ENCODE measurements at regions not wholly inside any gene's neighbourhood (a gene's known extent, or its start where the extent isn't known, plus 50 kb on each side); places are given as distances from the start of the nearest gene placed in this dataset.

DNA sequence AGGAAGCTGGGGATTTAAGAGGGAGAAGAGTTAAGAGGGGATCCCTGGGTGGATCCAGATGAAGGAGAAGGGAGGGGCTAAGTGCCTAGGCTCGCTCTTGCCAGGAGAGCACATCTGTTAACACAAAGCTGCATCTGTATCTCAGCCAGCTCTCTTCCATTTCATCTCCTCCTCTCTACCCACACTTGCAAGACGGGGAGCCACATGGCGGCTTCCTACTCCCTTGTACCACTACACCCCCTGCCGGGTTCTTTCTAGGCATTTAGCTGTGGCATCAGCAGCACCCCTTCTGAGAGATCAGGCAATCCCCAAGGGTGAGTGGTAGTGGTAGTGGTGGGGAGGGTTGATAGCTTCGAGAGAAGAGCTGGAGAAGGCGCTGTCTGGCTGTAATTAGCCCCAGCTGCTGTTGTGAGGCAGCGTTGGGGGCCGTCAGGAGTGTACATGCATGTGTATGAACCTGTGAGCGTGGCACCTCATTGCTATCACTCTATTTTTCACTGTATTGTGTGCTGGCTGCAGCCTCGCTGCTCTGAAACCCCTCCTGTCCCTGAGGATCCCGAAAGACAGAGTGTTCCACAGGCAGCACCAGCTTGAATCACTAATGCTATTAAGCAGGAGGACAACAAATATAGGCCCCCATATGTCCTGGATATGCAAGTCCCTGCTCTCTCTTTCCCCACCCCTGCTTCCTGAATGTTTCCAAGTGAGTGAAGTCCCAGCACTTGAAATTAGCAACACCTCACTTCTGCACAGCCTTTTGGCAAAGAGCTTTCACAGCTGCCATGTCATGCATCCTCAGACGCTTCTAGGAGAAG lies 73.7 kb downstream of the RTL9 start:
- H3K27ac ChIP-seq (replicated peaks): no peak overlapping the region
- peaks cover 3% of the 10 kb centered on the region for H3K27me3 ChIP-seq (ENCODE audit: insufficient read depth, poor library complexity, severe bottlenecking)
- no peak overlapping the region for H3K4me3 ChIP-seq (replicated peaks; ENCODE audit: insufficient read depth, low read length)
- TF ChIP-seq, protein P1, sequence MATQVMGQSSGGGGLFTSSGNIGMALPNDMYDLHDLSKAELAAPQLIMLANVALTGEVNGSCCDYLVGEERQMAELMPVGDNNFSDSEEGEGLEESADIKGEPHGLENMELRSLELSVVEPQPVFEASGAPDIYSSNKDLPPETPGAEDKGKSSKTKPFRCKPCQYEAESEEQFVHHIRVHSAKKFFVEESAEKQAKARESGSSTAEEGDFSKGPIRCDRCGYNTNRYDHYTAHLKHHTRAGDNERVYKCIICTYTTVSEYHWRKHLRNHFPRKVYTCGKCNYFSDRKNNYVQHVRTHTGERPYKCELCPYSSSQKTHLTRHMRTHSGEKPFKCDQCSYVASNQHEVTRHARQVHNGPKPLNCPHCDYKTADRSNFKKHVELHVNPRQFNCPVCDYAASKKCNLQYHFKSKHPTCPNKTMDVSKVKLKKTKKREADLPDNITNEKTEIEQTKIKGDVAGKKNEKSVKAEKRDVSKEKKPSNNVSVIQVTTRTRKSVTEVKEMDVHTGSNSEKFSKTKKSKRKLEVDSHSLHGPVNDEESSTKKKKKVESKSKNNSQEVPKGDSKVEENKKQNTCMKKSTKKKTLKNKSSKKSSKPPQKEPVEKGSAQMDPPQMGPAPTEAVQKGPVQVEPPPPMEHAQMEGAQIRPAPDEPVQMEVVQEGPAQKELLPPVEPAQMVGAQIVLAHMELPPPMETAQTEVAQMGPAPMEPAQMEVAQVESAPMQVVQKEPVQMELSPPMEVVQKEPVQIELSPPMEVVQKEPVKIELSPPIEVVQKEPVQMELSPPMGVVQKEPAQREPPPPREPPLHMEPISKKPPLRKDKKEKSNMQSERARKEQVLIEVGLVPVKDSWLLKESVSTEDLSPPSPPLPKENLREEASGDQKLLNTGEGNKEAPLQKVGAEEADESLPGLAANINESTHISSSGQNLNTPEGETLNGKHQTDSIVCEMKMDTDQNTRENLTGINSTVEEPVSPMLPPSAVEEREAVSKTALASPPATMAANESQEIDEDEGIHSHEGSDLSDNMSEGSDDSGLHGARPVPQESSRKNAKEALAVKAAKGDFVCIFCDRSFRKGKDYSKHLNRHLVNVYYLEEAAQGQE (IDR thresholded peaks at IDR 0.05; ENCODE audit: insufficient replicate concordance, low read depth): no peak
- TF ChIP-seq, protein P2, sequence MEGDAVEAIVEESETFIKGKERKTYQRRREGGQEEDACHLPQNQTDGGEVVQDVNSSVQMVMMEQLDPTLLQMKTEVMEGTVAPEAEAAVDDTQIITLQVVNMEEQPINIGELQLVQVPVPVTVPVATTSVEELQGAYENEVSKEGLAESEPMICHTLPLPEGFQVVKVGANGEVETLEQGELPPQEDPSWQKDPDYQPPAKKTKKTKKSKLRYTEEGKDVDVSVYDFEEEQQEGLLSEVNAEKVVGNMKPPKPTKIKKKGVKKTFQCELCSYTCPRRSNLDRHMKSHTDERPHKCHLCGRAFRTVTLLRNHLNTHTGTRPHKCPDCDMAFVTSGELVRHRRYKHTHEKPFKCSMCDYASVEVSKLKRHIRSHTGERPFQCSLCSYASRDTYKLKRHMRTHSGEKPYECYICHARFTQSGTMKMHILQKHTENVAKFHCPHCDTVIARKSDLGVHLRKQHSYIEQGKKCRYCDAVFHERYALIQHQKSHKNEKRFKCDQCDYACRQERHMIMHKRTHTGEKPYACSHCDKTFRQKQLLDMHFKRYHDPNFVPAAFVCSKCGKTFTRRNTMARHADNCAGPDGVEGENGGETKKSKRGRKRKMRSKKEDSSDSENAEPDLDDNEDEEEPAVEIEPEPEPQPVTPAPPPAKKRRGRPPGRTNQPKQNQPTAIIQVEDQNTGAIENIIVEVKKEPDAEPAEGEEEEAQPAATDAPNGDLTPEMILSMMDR (IDR thresholded peaks at IDR 0.05; ENCODE audit: insufficient read depth, low read length): no peak
- TF ChIP-seq SPI1 (IDR thresholded peaks at IDR 0.05; ENCODE audit: borderline replicate concordance, low read depth) (no peak), POLR2AphosphoS5 (IDR thresholded peaks at IDR 0.05; ENCODE audit: low read depth) (no peak), GABPA (IDR thresholded peaks at IDR 0.05; ENCODE audit: low read depth) (no peak)
- no peak for DNase-seq (ENCODE audit: low read depth in 1 of 2, low spot score in 1 of 2)

DNA sequence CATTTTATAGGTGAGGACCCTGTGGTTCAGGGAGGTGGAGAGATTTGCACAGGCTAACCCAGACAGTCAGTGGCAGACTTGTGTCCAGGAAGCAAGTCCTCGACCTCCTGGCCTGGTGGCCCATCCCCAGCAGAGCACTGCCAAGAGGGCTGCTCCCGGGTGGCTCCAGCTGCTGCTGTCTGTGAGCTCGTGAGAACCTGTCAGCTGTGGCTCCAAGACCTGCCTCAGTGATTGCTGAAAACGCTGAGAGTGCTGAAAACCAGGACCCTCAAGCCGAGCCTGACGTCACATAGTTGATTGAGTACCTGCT lies 74.2 kb downstream of the RTL9 start:
- TF ChIP-seq, protein P1 (IDR thresholded peaks at IDR 0.05; ENCODE audit: insufficient replicate concordance, low read depth): no peak
- TF ChIP-seq POLR2AphosphoS5 (IDR thresholded peaks at IDR 0.05; ENCODE audit: low read depth) (no peak), SPI1 (IDR thresholded peaks at IDR 0.05; ENCODE audit: borderline replicate concordance, low read depth) (no peak), GABPA (IDR thresholded peaks at IDR 0.05; ENCODE audit: low read depth) (no peak)
- TF ChIP-seq, protein P2 (IDR thresholded peaks at IDR 0.05; ENCODE audit: insufficient read depth, low read length): no peak
- Histone ChIP-seq H3K4me3 (replicated peaks; ENCODE audit: insufficient read depth, low read length) (no peak overlapping the region), H3K27ac (replicated peaks) (no peak overlapping the region), H3K27me3 (ENCODE audit: insufficient read depth, poor library complexity, severe bottlenecking) (peaks cover 3% of the 10 kb centered on the region)
- DNase-seq (ENCODE audit: low read depth in 1 of 2, low spot score in 1 of 2): no peak

DNA sequence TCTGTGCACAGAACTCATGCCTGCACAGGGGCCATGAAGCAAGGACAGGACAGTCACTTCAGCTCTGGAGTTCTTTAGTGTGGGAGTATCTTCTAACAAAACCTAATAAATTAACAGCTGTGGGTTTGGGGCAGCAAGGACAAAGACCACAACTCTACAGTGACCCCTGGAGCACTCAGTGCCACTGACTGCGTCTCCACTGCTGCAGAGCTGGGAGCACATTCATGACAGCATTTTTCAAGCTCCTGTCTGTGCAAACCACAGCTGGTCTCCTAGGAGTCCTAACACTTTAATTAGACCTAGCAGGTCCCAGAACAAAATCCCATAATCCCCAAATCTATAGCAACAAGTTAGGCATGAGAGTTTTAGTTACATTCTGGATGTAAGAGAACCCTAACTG lies 76.5 kb downstream of the RTL9 start:
- TF ChIP-seq, protein P1 (IDR thresholded peaks at IDR 0.05; ENCODE audit: insufficient replicate concordance, low read depth): no peak
- TF ChIP-seq POLR2AphosphoS5 (IDR thresholded peaks at IDR 0.05; ENCODE audit: low read depth): no peak
- TF ChIP-seq, protein P2 (IDR thresholded peaks at IDR 0.05; ENCODE audit: insufficient read depth, low read length): no peak
- no peak for TF ChIP-seq GABPA (IDR thresholded peaks at IDR 0.05; ENCODE audit: low read depth)
- no peak for TF ChIP-seq SPI1 (IDR thresholded peaks at IDR 0.05; ENCODE audit: borderline replicate concordance, low read depth)
- DNase-seq (ENCODE audit: low read depth in 1 of 2, low spot score in 1 of 2): no peak
- Histone ChIP-seq H3K27ac (replicated peaks) (no peak overlapping the region), H3K4me3 (replicated peaks; ENCODE audit: insufficient read depth, low read length) (no peak overlapping the region), H3K27me3 (ENCODE audit: insufficient read depth, poor library complexity, severe bottlenecking) (peaks cover 3% of the 10 kb centered on the region)
